Neural progenitor cell (in vitro differentiated cells): ENCODE measurements at regions not wholly inside any gene's neighbourhood (a gene's known extent, or its start where the extent isn't known, plus 50 kb on each side); places are given as distances from the start of the nearest gene placed in this dataset.

ENCODE experiments used
- DNase-seq: peaks from one replicate; pipeline ENCODE4 v3.0.0-alpha.2; 2016; ENCODE audit warnings: low spot score
- H2AFZ ChIP-seq: fragments of 200-600 bp; sonication (generic); replicated peaks from 2 replicates; pipeline ENCODE4 v1.6.1; 2016; ENCODE audit warnings: antibody characterized with exemption
- H3F3A ChIP-seq: fragments of 200-600 bp; sonication (generic); 2 replicates; pipeline ENCODE4 v1.6.1; 2016; ENCODE audit warnings: antibody characterized with exemption, low read depth
- H3K27ac ChIP-seq: fragments of 200-600 bp; sonication (generic); 2 replicates; pipeline ENCODE4 v1.5.1; 2016; ENCODE audit warnings: mild to moderate bottlenecking
- H3K27me3 ChIP-seq: fragments of 200-600 bp; sonication (generic); 2 replicates; pipeline ENCODE4 v1.6.1; 2016; ENCODE audit warnings: mild to moderate bottlenecking, moderate library complexity
- H3K36me3 ChIP-seq: fragments of 200-600 bp; sonication (generic); 2 replicates; pipeline ENCODE4 v1.5.1; 2016
- H3K4me1 ChIP-seq: fragments of 200-600 bp; sonication (generic); 2 replicates; pipeline ENCODE4 v1.6.1; 2016; ENCODE audit warnings: mixed run types
- H3K4me2 ChIP-seq: fragments of 200-600 bp; sonication (generic); 2 replicates; pipeline ENCODE4 v1.6.1; 2016
- H3K4me3 ChIP-seq: fragments of 200-600 bp; sonication (generic); 2 replicates; pipeline ENCODE4 v1.5.1; 2016
- H3K79me2 ChIP-seq: fragments of 200-600 bp; sonication (generic); 2 replicates; pipeline ENCODE4 v1.6.1; 2016; ENCODE audit warnings: low read depth
- H3K9ac ChIP-seq: fragments of 200-600 bp; sonication (generic); 2 replicates; pipeline ENCODE4 v1.6.1; 2016
- H3K9me3 ChIP-seq: fragments of 200-600 bp; sonication (generic); 2 replicates; pipeline ENCODE4 v1.5.1; 2016; ENCODE audit warnings: low read depth
- H4K20me1 ChIP-seq: fragments of 200-600 bp; sonication (generic); 2 replicates; pipeline ENCODE4 v1.6.1; 2016; ENCODE audit warnings: low read depth
- H3K27ac Mint-ChIP-seq: 3 replicates; pipeline ENCODE4 v1.8.0; 2021; ENCODE audit warnings: mixed read lengths
- H3K27me3 Mint-ChIP-seq: 2 replicates; pipeline ENCODE4 v1.8.0; 2022; ENCODE audit warnings: low read depth, mild to moderate bottlenecking, inconsistent platforms, moderate library complexity, mixed read lengths; ENCODE audit not compliant: insufficient read depth
- H3K36me3 Mint-ChIP-seq: 3 replicates; pipeline ENCODE4 v1.8.0; 2021; ENCODE audit warnings: mixed read lengths
- H3K4me1 Mint-ChIP-seq: 3 replicates; pipeline ENCODE4 v1.8.0; 2021; ENCODE audit warnings: mixed read lengths
- H3K4me3 Mint-ChIP-seq: 3 replicates; pipeline ENCODE4 v1.8.0; 2021; ENCODE audit warnings: mild to moderate bottlenecking, moderate library complexity, mixed read lengths
- H3K9me3 Mint-ChIP-seq: 3 replicates; pipeline ENCODE4 v1.8.0; 2020; ENCODE audit warnings: mixed read lengths
- CTCF ChIP-seq: fragments of 200-600 bp; sonication (generic); IDR thresholded peaks from 2 replicates; pipeline ENCODE4 v1.5.1; 2017; ENCODE audit warnings: antibody characterized with exemption, mild to moderate bottlenecking
- EZH2 ChIP-seq: fragments of 200-600 bp; sonication (generic); IDR thresholded peaks from 2 replicates; pipeline ENCODE4 v1.6.1; 2017; ENCODE audit warnings: antibody characterized with exemption, mild to moderate bottlenecking, moderate library complexity
- EZH2phosphoT487 ChIP-seq: fragments of 200-600 bp; sonication (generic); IDR thresholded peaks from 2 replicates; pipeline ENCODE4 v1.6.1; 2017; ENCODE audit warnings: antibody characterized with exemption

GRCh38 chr14:71675126-71675899, 256.9 kb upstream of the RGS6 start:
- peaks cover 18% of the 10 kb centered on the region for H3F3A ChIP-seq
- H3K36me3 ChIP-seq = no peaks in the 10 kb centered on the region
- no peak overlapping the region for H3K4me2 ChIP-seq
- peaks cover 23% of the 10 kb centered on the region for H3K4me1 ChIP-seq
- Mint-ChIP-seq H3K36me3 (peaks cover 51% of the 10 kb centered on the region), H3K4me1 (peaks cover 5% of the 10 kb centered on the region), H3K27me3 (peaks cover 3% of the 10 kb centered on the region), H3K9me3 (peaks cover 16% of the 10 kb centered on the region), H3K27ac (peak overlapping the region; percentile 44), H3K4me3 (no peak overlapping the region)
- peak overlapping the region; percentile 53 for H3K27ac ChIP-seq
- H2AFZ ChIP-seq = no peak overlapping the region
- peak; percentile 7 for DNase-seq
- H3K9me3 ChIP-seq = peaks cover 3% of the 10 kb centered on the region
- H3K9ac ChIP-seq = no peak overlapping the region
- no peaks in the 10 kb centered on the region for H3K27me3 ChIP-seq
- no peaks in the 10 kb centered on the region for H4K20me1 ChIP-seq
- no peaks in the 10 kb centered on the region for H3K79me2 ChIP-seq
- TF ChIP-seq EZH2 (no peak), CTCF (no peak), EZH2phosphoT487 (no peak)
- H3K4me3 ChIP-seq = no peak overlapping the region

GRCh38 chr14:71675900-71676287, 256.3 kb upstream of the RGS6 start:
- Mint-ChIP-seq H3K4me1 (peaks cover 11% of the 10 kb centered on the region), H3K27ac (no peak overlapping the region), H3K4me3 (no peak overlapping the region), H3K36me3 (peaks cover 51% of the 10 kb centered on the region), H3K9me3 (peaks cover 16% of the 10 kb centered on the region), H3K27me3 (peaks cover 3% of the 10 kb centered on the region)
- Histone ChIP-seq H3K9me3 (peaks cover 3% of the 10 kb centered on the region), H3K27ac (peak overlapping the region; percentile 53), H3K4me3 (no peak overlapping the region), H3K9ac (no peak overlapping the region), H2AFZ (no peak overlapping the region), H3K4me1 (peaks cover 26% of the 10 kb centered on the region), H3F3A (peaks cover 23% of the 10 kb centered on the region), H4K20me1 (no peaks in the 10 kb centered on the region), H3K4me2 (no peak overlapping the region), H3K27me3 (no peaks in the 10 kb centered on the region), H3K79me2 (no peaks in the 10 kb centered on the region), H3K36me3 (no peaks in the 10 kb centered on the region)
- DNase-seq = no peak
- TF ChIP-seq CTCF (no peak), EZH2 (no peak), EZH2phosphoT487 (no peak)

DNA sequence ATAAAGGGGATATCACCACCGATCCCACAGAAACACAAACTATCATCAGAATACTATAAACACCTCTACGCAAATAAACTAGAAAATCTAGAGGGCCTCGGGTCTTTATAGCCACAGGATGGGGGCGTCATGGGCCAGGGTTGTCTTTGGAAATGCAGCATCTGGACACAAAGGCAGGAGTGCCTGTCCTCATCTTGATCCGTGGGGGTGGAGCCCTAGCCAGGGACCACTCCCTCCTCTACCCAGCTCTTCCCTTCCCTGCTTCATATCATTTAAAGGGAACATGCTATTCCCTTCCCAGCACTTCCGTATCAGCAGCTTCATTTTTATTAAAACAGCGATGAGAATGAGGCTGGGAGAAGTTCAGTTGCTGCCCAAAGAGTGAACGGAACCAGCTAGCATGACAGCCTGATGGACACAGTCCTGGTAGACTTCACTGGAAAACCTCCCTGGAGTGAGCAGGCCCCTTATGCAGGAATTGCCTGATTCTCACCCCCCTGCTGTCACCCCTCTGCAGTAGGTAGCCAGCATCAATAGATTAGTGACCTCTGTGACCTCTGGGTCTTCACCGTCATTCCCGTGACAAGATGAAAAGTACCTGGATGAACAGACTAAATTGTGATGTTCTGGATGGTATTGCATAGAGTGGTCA, 251.4 kb upstream of the RGS6 start:
- peak; percentile 55 for DNase-seq
- H3K36me3 ChIP-seq = no peaks in the 10 kb centered on the region
- peaks cover 22% of the 10 kb centered on the region for H3F3A ChIP-seq
- H2AFZ ChIP-seq = no peak overlapping the region
- H3K27me3 ChIP-seq = no peaks in the 10 kb centered on the region
- peaks cover 16% of the 10 kb centered on the region for H3K9me3 Mint-ChIP-seq
- peaks cover 18% of the 10 kb centered on the region for H3K4me1 Mint-ChIP-seq
- peaks cover 21% of the 10 kb centered on the region for H3K4me1 ChIP-seq
- H3K9me3 ChIP-seq = peaks cover 3% of the 10 kb centered on the region
- H3K79me2 ChIP-seq = no peaks in the 10 kb centered on the region
- peaks cover 2% of the 10 kb centered on the region for H3K27me3 Mint-ChIP-seq
- TF ChIP-seq EZH2phosphoT487 (no peak), EZH2 (no peak), CTCF (no peak)
- no peak overlapping the region for H3K9ac ChIP-seq
- peak overlapping the region; percentile 12 for H3K4me3 ChIP-seq
- no peaks in the 10 kb centered on the region for H4K20me1 ChIP-seq
- H3K36me3 Mint-ChIP-seq = peaks cover 37% of the 10 kb centered on the region
- H3K4me2 ChIP-seq = peak overlapping the region; percentile 67
- peak overlapping the region; percentile 97 for H3K27ac Mint-ChIP-seq
- no peak overlapping the region for H3K4me3 Mint-ChIP-seq
- H3K27ac ChIP-seq = peak overlapping the region; percentile 68
